ENCODE measurements at regions not wholly inside any gene's neighbourhood (a gene's known extent, or its start where the extent isn't known, plus 50 kb on each side); places are given as distances from the start of the nearest gene placed in this dataset.

DNA sequence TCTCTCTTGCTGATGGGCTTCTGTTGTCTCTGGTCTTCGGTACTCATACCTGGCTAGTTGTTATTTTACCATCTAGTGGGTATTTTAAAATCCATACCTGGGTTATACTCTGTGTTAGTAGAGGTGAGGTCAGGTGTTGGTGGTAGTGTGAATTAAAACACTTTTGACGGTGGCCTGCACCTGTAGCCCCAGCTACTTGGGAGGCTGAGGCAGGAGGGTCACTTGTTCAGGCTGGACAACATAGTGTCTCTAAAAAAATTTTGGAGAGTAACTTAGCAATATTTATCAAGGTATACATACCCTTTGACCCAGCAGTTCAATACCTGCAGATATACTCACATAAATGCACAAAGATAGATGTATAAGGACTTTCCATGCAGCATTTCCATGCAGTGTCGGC, 55.4 kb downstream of the GSX1 start:
- no peak overlapping the region for H2AFZ ChIP-seq (ENCODE audit: control insufficient read depth, low read length)
- H3K79me2 ChIP-seq (ENCODE audit: control insufficient read depth, insufficient read depth, low read length), result no peaks in the 10 kb centered on the region
- no peaks in the 10 kb centered on the region for H3K4me1 ChIP-seq (ENCODE audit: control insufficient read depth, extremely low read depth, insufficient read depth, low read length)
- H3K4me2 ChIP-seq (ENCODE audit: control insufficient read depth, extremely low read depth, insufficient read depth, low read depth, low read length), result no peak overlapping the region
- FAIRE-seq, result no peak
- no peak overlapping the region for H3K4me3 ChIP-seq (ENCODE audit: control insufficient read depth in 2 of 3, extremely low read depth in 1 of 3, insufficient read depth in 2 of 3, low read depth in 1 of 3, low read length in 3 of 3)
- no peak overlapping the region for H3K27ac ChIP-seq (ENCODE audit: control insufficient read depth, insufficient read depth, low read length)
- H3K9ac ChIP-seq (ENCODE audit: control insufficient read depth, extremely low read depth, insufficient read depth, low read length), result no peak overlapping the region
- H3K27me3 ChIP-seq (ENCODE audit: control insufficient read depth, extremely low read depth, insufficient read depth, low read length), result peaks cover 18% of the 10 kb centered on the region
- dilution Hi-C loops (cut with MboI; ENCODE audit: extremely low pct_ligation_motif_present, low sequenced_read_pairs), result loop anchor here (25.0 kb wide), 1 partner anchor 115 kb away; the partner anchor contains the start of gene CDX2
- H3K9me3 ChIP-seq (ENCODE audit: control insufficient read depth, low read depth, low read length), result no peaks in the 10 kb centered on the region
- no peaks in the 10 kb centered on the region for H3K36me3 ChIP-seq (ENCODE audit: control insufficient read depth in 2 of 2, extremely low read depth in 1 of 2, insufficient read depth in 2 of 2, low read length in 2 of 2)
- no peaks in the 10 kb centered on the region for H4K20me1 ChIP-seq (ENCODE audit: control insufficient read depth, extremely low read depth, insufficient read depth, low read length)
- H3K9me1 ChIP-seq (ENCODE audit: control insufficient read depth, extremely low read depth, insufficient read depth, low read length), result no peaks in the 10 kb centered on the region
- no peak for DNase-seq (ENCODE audit: low read depth, low spot score)
- TF ChIP-seq EZH2 (IDR thresholded peaks at IDR 0.05; ENCODE audit: low read length), result no peak
- TF ChIP-seq, protein P1, sequence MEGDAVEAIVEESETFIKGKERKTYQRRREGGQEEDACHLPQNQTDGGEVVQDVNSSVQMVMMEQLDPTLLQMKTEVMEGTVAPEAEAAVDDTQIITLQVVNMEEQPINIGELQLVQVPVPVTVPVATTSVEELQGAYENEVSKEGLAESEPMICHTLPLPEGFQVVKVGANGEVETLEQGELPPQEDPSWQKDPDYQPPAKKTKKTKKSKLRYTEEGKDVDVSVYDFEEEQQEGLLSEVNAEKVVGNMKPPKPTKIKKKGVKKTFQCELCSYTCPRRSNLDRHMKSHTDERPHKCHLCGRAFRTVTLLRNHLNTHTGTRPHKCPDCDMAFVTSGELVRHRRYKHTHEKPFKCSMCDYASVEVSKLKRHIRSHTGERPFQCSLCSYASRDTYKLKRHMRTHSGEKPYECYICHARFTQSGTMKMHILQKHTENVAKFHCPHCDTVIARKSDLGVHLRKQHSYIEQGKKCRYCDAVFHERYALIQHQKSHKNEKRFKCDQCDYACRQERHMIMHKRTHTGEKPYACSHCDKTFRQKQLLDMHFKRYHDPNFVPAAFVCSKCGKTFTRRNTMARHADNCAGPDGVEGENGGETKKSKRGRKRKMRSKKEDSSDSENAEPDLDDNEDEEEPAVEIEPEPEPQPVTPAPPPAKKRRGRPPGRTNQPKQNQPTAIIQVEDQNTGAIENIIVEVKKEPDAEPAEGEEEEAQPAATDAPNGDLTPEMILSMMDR (optimal IDR thresholded peaks at IDR 0.05 in 1 of 3, IDR thresholded peaks at IDR 0.05 in 1 of 3, conservative IDR thresholded peaks at IDR 0.05 in 1 of 3; ENCODE audit: extremely low read depth in 1 of 3, insufficient read depth in 2 of 3, low read length in 3 of 3), result no peak

- H3K9me1 ChIP-seq (ENCODE audit: control insufficient read depth, extremely low read depth, insufficient read depth, low read length), result no peaks in the 10 kb centered on the region
- no peaks in the 10 kb centered on the region for H3K9me3 ChIP-seq (ENCODE audit: control insufficient read depth, low read depth, low read length)
- H2AFZ ChIP-seq (ENCODE audit: control insufficient read depth, low read length), result no peak overlapping the region
- H3K4me2 ChIP-seq (ENCODE audit: control insufficient read depth, extremely low read depth, insufficient read depth, low read depth, low read length), result no peak overlapping the region
- no peaks in the 10 kb centered on the region for H3K4me1 ChIP-seq (ENCODE audit: control insufficient read depth, extremely low read depth, insufficient read depth, low read length)
- no peaks in the 10 kb centered on the region for H3K79me2 ChIP-seq (ENCODE audit: control insufficient read depth, insufficient read depth, low read length)
- H3K9ac ChIP-seq (ENCODE audit: control insufficient read depth, extremely low read depth, insufficient read depth, low read length), result no peak overlapping the region
- dilution Hi-C loops (cut with MboI; ENCODE audit: extremely low pct_ligation_motif_present, low sequenced_read_pairs), result no loop called here
- no peak overlapping the region for H3K27ac ChIP-seq (ENCODE audit: control insufficient read depth, insufficient read depth, low read length)
- peaks cover 25% of the 10 kb centered on the region for H3K27me3 ChIP-seq (ENCODE audit: control insufficient read depth, extremely low read depth, insufficient read depth, low read length)
- TF ChIP-seq EZH2 (IDR thresholded peaks at IDR 0.05; ENCODE audit: low read length), result no peak
- TF ChIP-seq, protein P1 (optimal IDR thresholded peaks at IDR 0.05 in 1 of 3, IDR thresholded peaks at IDR 0.05 in 1 of 3, conservative IDR thresholded peaks at IDR 0.05 in 1 of 3; ENCODE audit: extremely low read depth in 1 of 3, insufficient read depth in 2 of 3, low read length in 3 of 3), result no peak
- no peaks in the 10 kb centered on the region for H4K20me1 ChIP-seq (ENCODE audit: control insufficient read depth, extremely low read depth, insufficient read depth, low read length)
- H3K36me3 ChIP-seq (ENCODE audit: control insufficient read depth in 2 of 2, extremely low read depth in 1 of 2, insufficient read depth in 2 of 2, low read length in 2 of 2), result no peaks in the 10 kb centered on the region
- no peak overlapping the region for H3K4me3 ChIP-seq (ENCODE audit: control insufficient read depth in 2 of 3, extremely low read depth in 1 of 3, insufficient read depth in 2 of 3, low read depth in 1 of 3, low read length in 3 of 3)
- FAIRE-seq (no peak), DNase-seq (ENCODE audit: low read depth, low spot score) (no peak)
These were observed 59.0 kb downstream of the GSX1 start for GRCh38 chr13:27851096-27851850.

Data from keratinocyte (primary cell).